ENCODE measurements at regions not wholly inside any gene's neighbourhood (a gene's known extent, or its start where the extent isn't known, plus 50 kb on each side); places are given as distances from the start of the nearest gene placed in this dataset.
A peak's percentile ranks its signal among the peaks of the same experiment; 100 is the strongest.

- no peak for DNase-seq (ENCODE audit: low spot score)
Measured at GRCh38 chr2:219692521-219692920, 65.1 kb downstream of the SLC4A3 start.

- no peak for DNase-seq (ENCODE audit: low spot score)
Measured at GRCh38 chr2:219695145-219695709, 67.8 kb downstream of the SLC4A3 start.

- DNase-seq (ENCODE audit: low spot score): no peak
Measured at GRCh38 chr2:219697811-219698747, 70.6 kb downstream of the SLC4A3 start.

GRCh38 chr2:219698748-219699439, 71.5 kb downstream of the SLC4A3 start:
- peak; percentile 76 for DNase-seq (ENCODE audit: low spot score)

GRCh38 chr2:219699440-219699821, 72.0 kb downstream of the SLC4A3 start:
- peak; percentile 14 for DNase-seq (ENCODE audit: low spot score)

- DNase-seq (ENCODE audit: low spot score): no peak
Measured at GRCh38 chr2:219701847-219702634, 74.6 kb downstream of the SLC4A3 start.

- no peak for DNase-seq (ENCODE audit: low spot score)
Measured at GRCh38 chr2:219702796-219703545, 75.5 kb downstream of the SLC4A3 start.

GRCh38 chr2:219704878-219705277, 77.4 kb downstream of the SLC4A3 start:
- DNase-seq (ENCODE audit: low spot score): no peak

GRCh38 chr2:219706823-219707281, 79.4 kb downstream of the SLC4A3 start:
- DNase-seq (ENCODE audit: low spot score): no peak

- DNase-seq (ENCODE audit: low spot score): no peak
Measured at GRCh38 chr2:219707496-219708285, 80.3 kb downstream of the SLC4A3 start.

- DNase-seq (ENCODE audit: low spot score): no peak
Measured at GRCh38 chr2:219709331-219709761, 81.9 kb downstream of the SLC4A3 start.

GRCh38 chr2:219713110-219713509, 85.7 kb downstream of the SLC4A3 start:
- no peak for DNase-seq (ENCODE audit: low spot score)

- DNase-seq (ENCODE audit: low spot score): no peak
Measured at GRCh38 chr2:219714681-219715400, 87.4 kb downstream of the SLC4A3 start.

GRCh38 chr2:219718066-219718465, 90.6 kb downstream of the SLC4A3 start:
- DNase-seq (ENCODE audit: low spot score): no peak

- DNase-seq (ENCODE audit: low spot score): no peak
Measured at GRCh38 chr2:219719521-219719920, 92.1 kb downstream of the SLC4A3 start.

GRCh38 chr2:219720956-219721355, 93.5 kb downstream of the SLC4A3 start:
- no peak for DNase-seq (ENCODE audit: low spot score)

GRCh38 chr2:219722276-219722879, 94.9 kb downstream of the SLC4A3 start:
- peak; percentile 27 for DNase-seq (ENCODE audit: low spot score)

- no peak for DNase-seq (ENCODE audit: low spot score)
Measured at GRCh38 chr2:219723311-219723710, 95.9 kb downstream of the SLC4A3 start.

GRCh38 chr2:219724628-219725027, 97.2 kb downstream of the SLC4A3 start:
- no peak for DNase-seq (ENCODE audit: low spot score)
